ENCODE measurements at regions not wholly inside any gene's neighbourhood (a gene's known extent, or its start where the extent isn't known, plus 50 kb on each side); places are given as distances from the start of the nearest gene placed in this dataset.

DNA sequence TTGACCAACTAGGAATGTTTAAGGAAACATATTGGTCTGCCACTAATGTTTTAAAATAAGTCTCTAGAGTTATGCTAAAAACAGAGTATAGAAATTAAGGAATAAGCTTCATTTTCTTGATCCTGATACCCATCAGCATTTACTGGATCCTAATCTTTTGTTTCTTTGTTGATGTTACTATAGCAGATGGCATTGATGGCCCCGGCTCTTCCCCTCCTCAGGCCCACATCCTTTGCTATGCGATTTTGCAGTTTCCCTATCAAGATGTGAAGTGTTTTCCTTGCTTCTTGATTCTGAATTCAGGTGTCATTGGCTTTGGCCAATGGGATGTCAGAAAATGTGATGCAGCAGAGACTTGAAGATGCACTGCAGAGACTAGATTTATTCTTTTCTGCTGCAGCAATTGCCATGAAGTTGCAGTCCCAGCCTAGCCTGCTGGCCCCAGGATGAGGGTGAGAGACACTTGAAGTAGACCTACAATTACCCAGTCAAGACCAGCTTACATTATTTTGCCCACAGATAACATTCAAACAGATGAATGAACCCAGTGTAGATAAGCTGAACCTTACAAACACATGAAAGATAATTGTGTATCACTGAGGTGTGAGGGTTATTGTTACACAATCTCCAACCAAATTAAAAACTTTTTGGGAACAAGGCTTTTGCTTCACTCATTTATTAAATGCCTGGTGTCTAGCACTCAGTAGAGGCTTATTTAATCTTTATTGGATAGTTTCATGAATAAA lies 115.2 kb upstream of the ITGA4 start:
- DNase-seq (ENCODE audit: low read depth in 2 of 2): no peak

DNA sequence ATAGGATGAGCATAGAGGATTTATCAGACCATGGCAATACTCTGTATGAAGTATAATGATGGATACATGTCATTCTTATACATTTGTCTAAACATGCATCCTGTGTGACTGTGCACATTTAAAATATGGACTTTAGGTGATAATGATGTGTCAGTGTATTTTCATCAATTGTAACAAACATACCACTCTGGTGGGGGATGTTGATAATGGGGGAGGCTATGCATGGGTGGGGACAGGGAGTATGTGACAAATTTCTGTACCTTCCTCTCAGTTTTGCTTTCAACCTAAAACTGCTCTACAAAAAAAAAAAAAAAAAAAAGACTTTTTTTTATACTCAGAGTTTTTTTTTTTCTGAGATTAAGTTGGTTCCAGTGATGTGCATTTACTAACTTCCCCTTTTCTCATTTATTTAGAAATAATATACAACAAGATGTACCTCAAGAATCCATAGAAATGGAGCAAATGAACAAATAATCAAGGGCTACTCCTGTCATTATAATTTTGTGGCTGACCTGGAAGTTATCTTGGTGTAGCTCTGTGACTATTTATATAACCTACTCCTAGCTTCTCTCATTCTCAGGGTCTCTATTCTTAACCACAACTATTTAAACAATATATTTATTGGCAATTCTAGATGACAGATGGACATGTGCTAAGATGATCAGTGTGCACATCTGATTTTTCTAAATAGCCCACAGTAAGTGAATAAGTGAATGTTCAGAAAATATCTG lies 108.9 kb upstream of the ITGA4 start:
- DNase-seq (ENCODE audit: low read depth in 2 of 2): no peak

GRCh38 chr2:181352158-181352557 lies 105.0 kb upstream of the ITGA4 start:
- no peak for DNase-seq (ENCODE audit: low read depth in 2 of 2)

- no peak for DNase-seq (ENCODE audit: low read depth in 2 of 2)
Observed at GRCh38 chr2:181354626-181355025, 102.6 kb upstream of the ITGA4 start.

DNA sequence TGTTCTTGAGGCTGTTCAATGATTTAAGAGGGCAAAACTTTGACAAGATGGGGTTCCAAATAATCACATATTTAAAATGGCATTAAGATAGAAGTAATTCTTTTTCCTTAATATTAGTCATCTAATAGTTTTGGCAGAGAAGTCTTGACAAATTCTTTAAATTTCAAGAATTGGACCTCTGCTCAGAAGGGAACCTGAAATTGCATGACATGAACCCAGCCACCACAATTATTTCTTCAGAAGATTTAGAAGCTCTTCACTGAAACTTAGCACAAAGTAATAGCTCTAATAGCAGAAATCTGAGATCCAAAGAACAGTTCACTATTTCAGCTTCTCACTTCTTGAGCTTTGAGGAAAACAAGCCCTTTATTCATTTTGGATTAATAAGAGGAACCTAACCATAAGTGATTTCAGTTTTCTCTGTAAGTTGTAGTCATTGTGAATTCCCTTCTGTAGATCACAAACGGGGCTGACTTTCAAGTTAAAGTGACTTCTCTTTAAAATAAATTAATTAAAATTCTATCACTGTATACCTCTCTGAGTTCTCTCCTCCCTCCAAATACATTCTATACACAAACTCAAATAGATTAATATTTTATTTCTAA lies 100.6 kb upstream of the ITGA4 start:
- no peak for DNase-seq (ENCODE audit: low read depth in 2 of 2)

DNA sequence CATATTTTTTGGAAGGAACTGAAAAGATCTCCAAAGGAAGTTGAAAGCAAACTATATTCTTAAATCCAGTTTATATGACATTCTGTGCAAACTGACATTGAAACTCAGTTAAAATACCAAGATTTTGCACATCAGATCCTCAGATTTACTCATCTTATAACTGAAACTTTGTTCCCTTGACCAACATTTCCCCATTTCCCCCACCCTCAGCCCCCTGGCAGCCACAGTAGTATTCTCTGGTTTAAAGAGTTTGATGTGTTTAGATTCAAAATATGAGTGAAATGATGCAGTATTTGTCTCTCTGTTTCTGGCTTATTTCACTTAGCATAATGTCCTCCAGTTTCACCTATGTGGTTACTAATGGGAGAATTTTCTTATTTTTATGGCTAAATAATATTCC lies 99.2 kb upstream of the ITGA4 start:
- no peak for DNase-seq (ENCODE audit: low read depth in 2 of 2)

DNA sequence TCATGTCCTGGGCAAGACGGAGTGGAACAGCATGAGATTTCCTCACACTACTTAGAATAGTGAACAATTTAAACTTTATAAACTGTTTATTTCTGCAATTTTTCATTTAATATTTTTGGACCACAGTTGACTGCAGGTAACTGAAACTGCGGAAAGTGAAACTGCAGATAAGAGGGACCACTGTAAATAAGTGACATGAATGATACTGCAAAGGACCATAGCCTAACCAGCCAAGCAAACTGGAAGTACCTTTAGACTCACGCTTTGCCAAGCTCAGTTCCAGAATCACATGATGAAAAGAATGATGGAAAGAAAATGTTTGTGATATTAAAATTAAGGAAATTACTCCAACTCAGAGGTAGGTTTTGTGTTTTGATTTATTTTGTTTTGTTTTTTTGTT lies 94.6 kb upstream of the ITGA4 start:
- DNase-seq (ENCODE audit: low read depth in 2 of 2): no peak

DNA sequence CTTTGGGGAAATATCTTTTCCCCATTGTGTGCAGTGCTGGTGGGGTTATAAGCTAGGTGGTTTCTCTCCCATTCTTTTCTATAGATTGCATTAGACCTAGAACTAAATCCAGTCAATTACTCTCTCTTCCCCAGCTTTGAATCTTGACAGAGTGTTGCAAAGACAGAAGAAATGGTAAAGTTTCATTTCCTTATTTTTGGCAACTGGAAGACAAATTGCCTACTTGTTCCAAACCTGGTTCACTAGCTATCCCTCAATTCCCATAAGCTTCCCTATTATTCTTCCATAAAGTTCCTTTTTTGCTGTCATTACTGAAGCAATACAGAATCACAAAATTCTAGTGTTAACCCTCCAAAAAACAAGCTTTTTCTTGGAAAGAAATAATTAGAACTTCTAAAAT lies 94.0 kb upstream of the ITGA4 start:
- DNase-seq (ENCODE audit: low read depth in 2 of 2): no peak

DNA sequence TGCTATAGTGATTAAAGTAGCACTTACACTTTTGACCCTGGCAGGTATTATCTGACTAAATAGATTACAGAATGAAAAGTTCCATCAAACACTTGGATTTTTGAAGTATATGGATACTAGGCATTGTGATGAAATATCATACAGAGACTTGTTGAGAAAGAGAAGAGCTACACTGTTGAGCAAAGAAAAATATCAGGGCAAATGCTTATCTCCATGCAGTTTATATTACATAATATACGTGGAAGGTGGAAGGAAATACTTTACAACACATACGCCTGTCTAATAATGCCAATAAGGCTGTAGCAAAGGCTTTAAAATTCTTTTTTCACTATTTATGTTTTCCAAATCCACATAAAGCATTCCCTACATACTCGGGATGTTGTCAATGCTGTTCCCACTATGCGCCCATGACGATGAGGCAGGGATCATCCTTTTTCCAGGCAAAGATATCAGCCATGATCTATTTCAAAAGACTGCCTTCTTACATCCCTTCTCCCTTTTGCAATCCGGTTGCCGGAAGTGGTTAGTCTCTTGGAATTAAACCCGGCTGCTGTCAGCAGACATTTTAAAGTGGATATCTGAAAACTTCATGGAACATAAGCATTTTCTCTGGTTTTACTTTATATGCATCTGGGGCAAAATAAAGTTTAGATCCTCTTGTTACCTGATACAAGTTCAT lies 92.6 kb upstream of the ITGA4 start:
- DNase-seq (ENCODE audit: low read depth in 2 of 2): no peak

GRCh38 chr2:181366675-181367175 lies 90.5 kb upstream of the ITGA4 start:
- DNase-seq (ENCODE audit: low read depth in 2 of 2): no peak

GRCh38 chr2:181367411-181367810 lies 89.8 kb upstream of the ITGA4 start:
- DNase-seq (ENCODE audit: low read depth in 2 of 2): no peak

DNA sequence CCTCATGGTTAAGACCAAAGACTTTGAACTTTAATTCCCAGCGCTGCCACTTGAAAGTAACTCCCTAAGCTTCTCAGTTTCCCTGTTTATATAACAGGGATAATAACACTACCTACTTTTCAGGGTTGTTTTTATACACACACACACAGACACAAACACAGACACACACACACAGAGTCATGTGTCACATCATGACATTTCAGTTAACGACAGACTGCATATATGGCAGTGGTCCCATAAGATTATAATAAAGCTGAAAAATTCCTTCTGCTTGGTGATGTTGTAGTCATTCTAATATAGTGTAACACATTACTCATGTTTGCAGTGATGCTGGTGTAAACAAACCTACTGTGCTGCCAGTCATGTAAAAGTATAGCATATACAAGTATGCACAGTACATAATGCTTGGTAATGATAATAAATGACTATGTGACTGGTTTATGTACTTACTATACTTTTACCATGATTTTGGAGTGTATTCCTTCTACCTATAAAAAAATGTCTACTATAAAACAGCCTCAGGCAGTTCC lies 89.2 kb upstream of the ITGA4 start:
- DNase-seq (ENCODE audit: low read depth in 2 of 2): no peak

DNA sequence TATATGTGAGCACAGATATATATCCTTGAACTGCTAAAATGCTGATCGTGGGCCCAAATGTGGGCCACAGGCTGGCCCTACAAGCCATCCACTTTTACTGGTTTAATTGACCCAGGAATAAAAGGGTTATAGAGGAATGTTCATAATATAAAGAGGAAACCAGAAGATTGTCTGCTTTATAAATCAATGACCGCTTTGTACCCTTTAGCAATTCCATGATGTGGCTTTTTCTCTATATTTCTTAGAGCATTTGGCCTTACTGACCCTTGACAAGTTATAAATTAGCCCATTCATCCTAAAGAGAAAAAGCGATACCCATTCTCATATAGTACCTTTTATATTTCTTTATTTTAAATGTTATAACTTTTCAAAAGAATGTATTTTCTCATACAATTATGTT lies 87.1 kb upstream of the ITGA4 start:
- no peak for DNase-seq (ENCODE audit: low read depth in 2 of 2)

DNA sequence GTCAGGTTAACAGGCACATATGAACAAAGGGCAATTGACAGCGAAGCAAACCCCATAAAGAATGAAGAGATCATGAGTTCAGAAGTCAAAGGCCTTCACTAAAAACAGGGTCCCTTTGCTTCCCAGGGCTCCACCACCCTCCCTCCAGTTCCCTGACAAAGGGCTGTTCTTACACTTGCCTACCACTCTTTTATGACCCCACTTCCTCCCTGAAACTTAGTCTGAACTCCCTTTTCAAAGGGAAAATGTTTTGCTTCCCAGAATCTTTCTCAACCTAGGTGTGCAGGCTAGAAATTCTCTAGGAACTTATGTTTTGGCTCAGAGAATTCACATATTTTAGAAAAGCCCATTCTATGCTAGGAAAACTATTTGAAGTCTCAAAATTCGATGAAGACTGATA lies 86.0 kb upstream of the ITGA4 start:
- no peak for DNase-seq (ENCODE audit: low read depth in 2 of 2)

DNA sequence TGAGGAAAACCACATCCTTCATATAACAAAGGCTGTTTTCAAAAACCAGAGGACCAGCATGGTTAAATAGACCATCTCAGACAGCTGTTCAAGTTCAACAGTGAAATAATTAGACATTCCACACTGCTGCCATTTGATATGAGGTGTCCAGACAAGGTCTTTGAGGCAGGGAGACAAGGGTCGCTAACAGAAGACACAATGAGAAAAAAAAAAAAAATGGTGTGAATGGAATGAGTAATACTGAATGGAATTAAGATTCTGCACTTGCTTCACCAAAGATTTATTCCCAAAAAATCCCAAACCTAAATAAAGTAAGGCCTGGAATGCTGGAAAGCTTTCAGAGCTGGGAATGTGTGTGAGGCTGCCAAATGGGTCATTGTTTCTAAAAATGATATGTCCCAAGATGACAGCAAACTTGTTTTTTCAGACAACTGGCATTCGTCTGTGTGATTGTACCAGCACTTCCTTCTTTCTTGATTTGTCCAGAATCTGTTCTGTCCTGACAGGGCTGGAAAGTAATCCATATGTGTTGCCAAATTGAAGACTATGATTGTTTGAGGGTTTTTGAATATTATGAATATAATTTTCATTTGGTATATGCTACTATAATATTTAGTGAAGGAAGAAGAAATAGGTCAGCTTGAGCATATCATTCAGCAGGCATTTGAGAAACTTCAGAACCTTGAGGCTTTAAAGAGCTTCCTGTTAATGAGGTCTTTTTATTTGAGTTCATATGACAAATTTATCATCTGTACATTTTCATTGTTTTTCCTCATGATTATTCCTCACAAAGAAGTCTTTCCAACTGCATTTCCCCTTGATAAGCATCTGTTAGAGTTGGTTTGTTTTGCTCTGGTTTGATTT lies 85.2 kb upstream of the ITGA4 start:
- DNase-seq (ENCODE audit: low read depth in 2 of 2): peak; percentile 34 to 49

GRCh38 chr2:181372646-181373040 lies 84.5 kb upstream of the ITGA4 start:
- DNase-seq (ENCODE audit: low read depth in 2 of 2): no peak

GRCh38 chr2:181374781-181375675 lies 82.2 kb upstream of the ITGA4 start:
- DNase-seq (ENCODE audit: low read depth in 2 of 2): no peak

DNA sequence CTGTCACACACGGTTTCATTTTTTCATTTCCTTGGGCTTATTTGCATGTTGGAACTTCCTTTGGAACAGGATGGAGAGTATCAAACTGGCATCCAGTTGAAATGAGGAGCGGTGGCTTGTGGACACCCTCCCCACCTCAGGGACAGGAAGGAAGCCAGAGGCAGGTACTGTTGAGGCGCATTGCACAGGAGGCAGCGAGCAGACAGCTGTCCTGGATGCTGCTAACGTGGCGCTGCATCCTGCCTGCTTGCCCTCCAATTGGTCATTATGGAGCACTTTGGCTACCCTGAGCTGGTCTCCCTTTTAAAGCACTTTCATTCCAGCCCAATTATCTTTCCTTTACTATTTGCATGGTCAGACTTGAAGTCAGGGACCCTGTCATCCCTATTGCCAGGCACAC lies 80.7 kb upstream of the ITGA4 start:
- DNase-seq (ENCODE audit: low read depth in 2 of 2): no peak

DNA sequence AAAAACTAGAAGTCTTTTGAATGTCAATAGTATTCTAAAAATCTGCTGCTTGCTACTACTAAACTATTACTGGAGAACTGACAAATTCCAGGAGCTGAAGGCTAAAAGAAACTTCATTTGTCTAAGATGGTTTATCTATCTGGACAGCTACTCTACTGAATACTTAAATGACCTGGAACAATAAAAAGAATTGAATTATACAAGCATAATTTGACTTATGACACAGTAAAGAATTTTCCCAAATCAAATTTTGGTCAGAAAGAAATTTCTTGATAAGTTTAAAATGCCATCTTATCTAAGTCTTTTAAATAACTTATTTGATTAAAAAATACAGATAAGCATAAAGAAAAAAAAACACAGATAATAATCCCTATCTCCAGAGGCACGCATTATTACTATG lies 80.2 kb upstream of the ITGA4 start:
- DNase-seq (ENCODE audit: low read depth in 2 of 2): no peak

GRCh38 chr2:181378491-181378890 lies 78.7 kb upstream of the ITGA4 start:
- no peak for DNase-seq (ENCODE audit: low read depth in 2 of 2)

Data from lung microvascular endothelial cell (primary cell).